HL-60 (cell line): ENCODE measurements at regions not wholly inside any gene's neighbourhood (a gene's known extent, or its start where the extent isn't known, plus 50 kb on each side); places are given as distances from the start of the nearest gene placed in this dataset.
A peak's percentile ranks its signal among the peaks of the same experiment; 100 is the strongest.

Experiments used
- DNase-seq, 2 experiments: peaks; one replicate each; pipeline ENCODE4 v3.0.0-alpha.2; 2010 to 2020; ENCODE audit warnings: low read depth in 1 of 2, low spot score in 1 of 2
- H3K27ac ChIP-seq: fragments of 250-450 bp; sonication (Bioruptor Pico); replicated peaks from 2 replicates; pipeline ENCODE4 v1.5.1; 2020; ENCODE audit warnings: mild to moderate bottlenecking, moderate library complexity
- H3K27me3 ChIP-seq: fragments of 250-450 bp; sonication (Bioruptor Pico); 2 replicates; pipeline ENCODE4 v1.5.1; 2021; ENCODE audit warnings: mild to moderate bottlenecking, moderate library complexity; ENCODE audit not compliant: insufficient read depth, poor library complexity, severe bottlenecking
- H3K4me3 ChIP-seq: replicated peaks from 2 replicates; pipeline ENCODE4 v1.5.1; 2011; ENCODE audit warnings: mild to moderate bottlenecking, control low read depth, low read length; ENCODE audit not compliant: insufficient read depth
- CTCF ChIP-seq: IDR thresholded peaks from one replicate; pipeline ENCODE4 v1.5.1; 2011; ENCODE audit warnings: low read length, control low read depth, inconsistent platforms; ENCODE audit not compliant: insufficient read depth
- GABPA ChIP-seq: IDR thresholded peaks from 2 replicates; pipeline ENCODE4 v1.6.1; 2012; ENCODE audit warnings: low read depth
- POLR2AphosphoS5 ChIP-seq: IDR thresholded peaks from 2 replicates; pipeline ENCODE4 v1.6.1; 2012; ENCODE audit warnings: low read depth
- REST ChIP-seq: IDR thresholded peaks from 2 replicates; pipeline ENCODE4 v1.6.1; 2012; ENCODE audit warnings: low read depth; ENCODE audit not compliant: insufficient replicate concordance
- SPI1 ChIP-seq: IDR thresholded peaks from 2 replicates; pipeline ENCODE4 v1.6.1; 2012; ENCODE audit warnings: low read depth, mild to moderate bottlenecking, borderline replicate concordance

- TF ChIP-seq SPI1 (no peak), POLR2AphosphoS5 (no peak), GABPA (no peak), CTCF (no peak), REST (no peak)
- DNase-seq = peak in 1 of 2 experiments; percentile 37
- no peaks in the 10 kb centered on the region for H3K27me3 ChIP-seq
- no peak overlapping the region for H3K4me3 ChIP-seq
- H3K27ac ChIP-seq = no peak overlapping the region
Observed at GRCh38 chr6:95917034-95917433, 98.7 kb upstream of the FUT9 start.

GRCh38 chr6:95923518-95923917 lies 92.3 kb upstream of the FUT9 start:
- peak in 1 of 2 experiments; percentile 1 for DNase-seq
- Histone ChIP-seq H3K4me3 (no peak overlapping the region), H3K27me3 (no peaks in the 10 kb centered on the region), H3K27ac (no peak overlapping the region)
- TF ChIP-seq REST (no peak), CTCF (peak; percentile 5)

GRCh38 chr6:95935736-95936135 lies 80.0 kb upstream of the FUT9 start:
- TF ChIP-seq SPI1 (no peak), POLR2AphosphoS5 (no peak), REST (no peak), GABPA (no peak), CTCF (no peak)
- Histone ChIP-seq H3K4me3 (no peak overlapping the region), H3K27ac (no peak overlapping the region), H3K27me3 (no peaks in the 10 kb centered on the region)
- no peak for DNase-seq
